ENCODE measurements at regions not wholly inside any gene's neighbourhood (a gene's known extent, or its start where the extent isn't known, plus 50 kb on each side); places are given as distances from the start of the nearest gene placed in this dataset.

DNA sequence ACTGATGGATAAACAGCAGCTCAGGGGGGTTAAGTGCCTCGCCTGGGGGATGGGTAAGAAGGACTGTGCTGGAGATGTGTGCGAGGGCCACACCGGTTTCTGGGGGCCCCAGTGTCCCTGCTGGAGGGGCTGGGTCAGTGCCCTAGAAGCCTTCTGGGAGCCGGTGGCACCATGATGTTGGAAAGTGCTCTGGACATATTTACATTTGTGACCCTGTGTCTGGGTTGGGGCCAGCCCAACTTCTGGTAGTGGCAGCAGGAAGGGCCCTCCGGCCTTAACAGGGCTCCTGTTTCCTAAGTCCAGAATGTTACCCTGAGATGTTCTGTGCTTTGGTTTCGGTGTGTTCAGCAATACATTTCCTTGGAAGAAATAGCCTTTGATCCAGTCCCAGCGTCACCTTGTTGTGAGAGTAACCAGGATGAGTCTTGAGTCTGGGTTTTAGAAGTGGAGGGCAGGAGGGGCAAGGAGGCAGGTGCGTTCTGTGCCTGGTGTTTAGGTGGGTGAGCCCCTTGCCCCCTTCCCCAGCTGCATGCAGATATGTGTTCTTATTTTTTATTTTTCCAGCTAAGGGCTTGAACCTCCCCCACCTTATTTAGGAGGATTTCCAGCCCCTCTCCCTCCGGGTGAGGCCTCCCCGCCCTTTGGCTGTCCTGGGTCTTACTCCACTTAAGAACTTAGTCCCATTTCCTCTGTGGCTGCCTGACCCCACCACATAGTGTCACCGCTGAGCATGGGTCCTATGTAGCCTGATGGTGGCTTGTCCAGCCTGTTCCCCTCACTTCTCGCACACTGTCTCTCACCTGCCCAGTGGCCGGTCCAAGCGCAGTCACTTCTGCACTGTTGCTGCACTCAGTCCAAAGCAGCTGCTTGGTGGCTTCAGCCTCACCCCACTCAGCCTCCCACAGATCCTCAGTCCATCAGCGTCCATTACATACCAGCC lies 132.7 kb upstream of the HS6ST1 start:
- H3K27ac ChIP-seq (ENCODE audit: low read depth in 1 of 2, low read length in 2 of 2) = no peak overlapping the region

GRCh38 chr2:128452024-128452411 lies 133.3 kb upstream of the HS6ST1 start:
- no peaks in the 10 kb centered on the region for H3K36me3 ChIP-seq (ENCODE audit: control insufficient read depth in 4 of 4, insufficient read depth in 3 of 4, low read depth in 1 of 4, low read length in 3 of 4)
- H3K27me3 ChIP-seq (ENCODE audit: control insufficient read depth in 4 of 4, insufficient read depth in 4 of 4, low read length in 3 of 4) = no peaks in the 10 kb centered on the region
- H3K9ac ChIP-seq (ENCODE audit: low read depth in 1 of 2, low read length in 2 of 2) = no peak overlapping the region
- 98% methylated on average over 1 of the region's 1 CpG for WGBS
- no peak overlapping the region for H3K4me3 ChIP-seq (ENCODE audit: low read depth in 1 of 3, low read length in 3 of 3)
- no peaks in the 10 kb centered on the region for H3K9me3 ChIP-seq (ENCODE audit: control insufficient read depth in 4 of 4, low read length in 3 of 4)
- H3K4me1 ChIP-seq (ENCODE audit: control insufficient read depth in 4 of 4, insufficient read depth in 4 of 4, low read length in 3 of 4) = no peaks in the 10 kb centered on the region
- H3K27ac ChIP-seq (ENCODE audit: low read depth in 1 of 2, low read length in 2 of 2) = no peak overlapping the region
- TF ChIP-seq, protein P1, sequence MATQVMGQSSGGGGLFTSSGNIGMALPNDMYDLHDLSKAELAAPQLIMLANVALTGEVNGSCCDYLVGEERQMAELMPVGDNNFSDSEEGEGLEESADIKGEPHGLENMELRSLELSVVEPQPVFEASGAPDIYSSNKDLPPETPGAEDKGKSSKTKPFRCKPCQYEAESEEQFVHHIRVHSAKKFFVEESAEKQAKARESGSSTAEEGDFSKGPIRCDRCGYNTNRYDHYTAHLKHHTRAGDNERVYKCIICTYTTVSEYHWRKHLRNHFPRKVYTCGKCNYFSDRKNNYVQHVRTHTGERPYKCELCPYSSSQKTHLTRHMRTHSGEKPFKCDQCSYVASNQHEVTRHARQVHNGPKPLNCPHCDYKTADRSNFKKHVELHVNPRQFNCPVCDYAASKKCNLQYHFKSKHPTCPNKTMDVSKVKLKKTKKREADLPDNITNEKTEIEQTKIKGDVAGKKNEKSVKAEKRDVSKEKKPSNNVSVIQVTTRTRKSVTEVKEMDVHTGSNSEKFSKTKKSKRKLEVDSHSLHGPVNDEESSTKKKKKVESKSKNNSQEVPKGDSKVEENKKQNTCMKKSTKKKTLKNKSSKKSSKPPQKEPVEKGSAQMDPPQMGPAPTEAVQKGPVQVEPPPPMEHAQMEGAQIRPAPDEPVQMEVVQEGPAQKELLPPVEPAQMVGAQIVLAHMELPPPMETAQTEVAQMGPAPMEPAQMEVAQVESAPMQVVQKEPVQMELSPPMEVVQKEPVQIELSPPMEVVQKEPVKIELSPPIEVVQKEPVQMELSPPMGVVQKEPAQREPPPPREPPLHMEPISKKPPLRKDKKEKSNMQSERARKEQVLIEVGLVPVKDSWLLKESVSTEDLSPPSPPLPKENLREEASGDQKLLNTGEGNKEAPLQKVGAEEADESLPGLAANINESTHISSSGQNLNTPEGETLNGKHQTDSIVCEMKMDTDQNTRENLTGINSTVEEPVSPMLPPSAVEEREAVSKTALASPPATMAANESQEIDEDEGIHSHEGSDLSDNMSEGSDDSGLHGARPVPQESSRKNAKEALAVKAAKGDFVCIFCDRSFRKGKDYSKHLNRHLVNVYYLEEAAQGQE (IDR thresholded peaks at IDR 0.05) = no peak
- TF ChIP-seq, protein P2, sequence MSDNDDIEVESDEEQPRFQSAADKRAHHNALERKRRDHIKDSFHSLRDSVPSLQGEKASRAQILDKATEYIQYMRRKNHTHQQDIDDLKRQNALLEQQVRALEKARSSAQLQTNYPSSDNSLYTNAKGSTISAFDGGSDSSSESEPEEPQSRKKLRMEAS (IDR thresholded peaks at IDR 0.05) = no peak
- TF ChIP-seq JUND (IDR thresholded peaks at IDR 0.05) = no peak
- TF ChIP-seq YY1 (IDR thresholded peaks at IDR 0.05) = no peak
- no peak for TF ChIP-seq HNF4G (IDR thresholded peaks at IDR 0.05)
- TF ChIP-seq TAF1 (conservative IDR thresholded peaks at IDR 0.05) = no peak
- TF ChIP-seq, protein P3, sequence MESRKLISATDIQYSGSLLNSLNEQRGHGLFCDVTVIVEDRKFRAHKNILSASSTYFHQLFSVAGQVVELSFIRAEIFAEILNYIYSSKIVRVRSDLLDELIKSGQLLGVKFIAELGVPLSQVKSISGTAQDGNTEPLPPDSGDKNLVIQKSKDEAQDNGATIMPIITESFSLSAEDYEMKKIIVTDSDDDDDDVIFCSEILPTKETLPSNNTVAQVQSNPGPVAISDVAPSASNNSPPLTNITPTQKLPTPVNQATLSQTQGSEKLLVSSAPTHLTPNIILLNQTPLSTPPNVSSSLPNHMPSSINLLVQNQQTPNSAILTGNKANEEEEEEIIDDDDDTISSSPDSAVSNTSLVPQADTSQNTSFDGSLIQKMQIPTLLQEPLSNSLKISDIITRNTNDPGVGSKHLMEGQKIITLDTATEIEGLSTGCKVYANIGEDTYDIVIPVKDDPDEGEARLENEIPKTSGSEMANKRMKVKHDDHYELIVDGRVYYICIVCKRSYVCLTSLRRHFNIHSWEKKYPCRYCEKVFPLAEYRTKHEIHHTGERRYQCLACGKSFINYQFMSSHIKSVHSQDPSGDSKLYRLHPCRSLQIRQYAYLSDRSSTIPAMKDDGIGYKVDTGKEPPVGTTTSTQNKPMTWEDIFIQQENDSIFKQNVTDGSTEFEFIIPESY (IDR thresholded peaks at IDR 0.05) = no peak
- no peak for TF ChIP-seq RXRA (IDR thresholded peaks at IDR 0.05)
- no peak for TF ChIP-seq RAD21 (IDR thresholded peaks at IDR 0.05)
- TF ChIP-seq EGR1 (IDR thresholded peaks at IDR 0.05; ENCODE audit: low read depth in 2 of 2) = no peak
- TF ChIP-seq, protein P4, sequence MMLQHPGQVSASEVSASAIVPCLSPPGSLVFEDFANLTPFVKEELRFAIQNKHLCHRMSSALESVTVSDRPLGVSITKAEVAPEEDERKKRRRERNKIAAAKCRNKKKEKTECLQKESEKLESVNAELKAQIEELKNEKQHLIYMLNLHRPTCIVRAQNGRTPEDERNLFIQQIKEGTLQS (IDR thresholded peaks at IDR 0.05) = no peak
- TF ChIP-seq NR2F2 (IDR thresholded peaks at IDR 0.05) = no peak
- TF ChIP-seq HNF4A (conservative IDR thresholded peaks at IDR 0.05) = no peak
- no peak for TF ChIP-seq FOXA1 (IDR thresholded peaks at IDR 0.05)
- TF ChIP-seq, protein P5, sequence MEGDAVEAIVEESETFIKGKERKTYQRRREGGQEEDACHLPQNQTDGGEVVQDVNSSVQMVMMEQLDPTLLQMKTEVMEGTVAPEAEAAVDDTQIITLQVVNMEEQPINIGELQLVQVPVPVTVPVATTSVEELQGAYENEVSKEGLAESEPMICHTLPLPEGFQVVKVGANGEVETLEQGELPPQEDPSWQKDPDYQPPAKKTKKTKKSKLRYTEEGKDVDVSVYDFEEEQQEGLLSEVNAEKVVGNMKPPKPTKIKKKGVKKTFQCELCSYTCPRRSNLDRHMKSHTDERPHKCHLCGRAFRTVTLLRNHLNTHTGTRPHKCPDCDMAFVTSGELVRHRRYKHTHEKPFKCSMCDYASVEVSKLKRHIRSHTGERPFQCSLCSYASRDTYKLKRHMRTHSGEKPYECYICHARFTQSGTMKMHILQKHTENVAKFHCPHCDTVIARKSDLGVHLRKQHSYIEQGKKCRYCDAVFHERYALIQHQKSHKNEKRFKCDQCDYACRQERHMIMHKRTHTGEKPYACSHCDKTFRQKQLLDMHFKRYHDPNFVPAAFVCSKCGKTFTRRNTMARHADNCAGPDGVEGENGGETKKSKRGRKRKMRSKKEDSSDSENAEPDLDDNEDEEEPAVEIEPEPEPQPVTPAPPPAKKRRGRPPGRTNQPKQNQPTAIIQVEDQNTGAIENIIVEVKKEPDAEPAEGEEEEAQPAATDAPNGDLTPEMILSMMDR (IDR thresholded peaks at IDR 0.05; ENCODE audit: low read depth, low read length, missing input control) = no peak
- peak; percentile 8 for DNase-seq (ENCODE audit: low spot score)

More for the DNA sequence above, 132.7 kb upstream of the HS6ST1 start:
- H3K9ac ChIP-seq (ENCODE audit: low read depth in 1 of 2, low read length in 2 of 2) = no peak overlapping the region
- no peaks in the 10 kb centered on the region for H3K4me1 ChIP-seq (ENCODE audit: control insufficient read depth in 4 of 4, insufficient read depth in 4 of 4, low read length in 3 of 4)
- no peaks in the 10 kb centered on the region for H3K36me3 ChIP-seq (ENCODE audit: control insufficient read depth in 4 of 4, insufficient read depth in 3 of 4, low read depth in 1 of 4, low read length in 3 of 4)
- H3K27me3 ChIP-seq (ENCODE audit: control insufficient read depth in 4 of 4, insufficient read depth in 4 of 4, low read length in 3 of 4) = no peaks in the 10 kb centered on the region
- no peak for TF ChIP-seq TAF1 (conservative IDR thresholded peaks at IDR 0.05)
- TF ChIP-seq, protein P2 (IDR thresholded peaks at IDR 0.05) = no peak
- TF ChIP-seq JUND (IDR thresholded peaks at IDR 0.05) = no peak
- 92% methylated on average over 15 of the region's 15 CpGs for WGBS
- H3K9me3 ChIP-seq (ENCODE audit: control insufficient read depth in 4 of 4, low read length in 3 of 4) = no peaks in the 10 kb centered on the region
- no peak overlapping the region for H3K4me3 ChIP-seq (ENCODE audit: low read depth in 1 of 3, low read length in 3 of 3)
- DNase-seq (ENCODE audit: low spot score) = peak; percentile 29

Measured in liver (tissue), 8 donors.